ENCODE measurements at regions not wholly inside any gene's neighbourhood (a gene's known extent, or its start where the extent isn't known, plus 50 kb on each side); places are given as distances from the start of the nearest gene placed in this dataset.

DNA sequence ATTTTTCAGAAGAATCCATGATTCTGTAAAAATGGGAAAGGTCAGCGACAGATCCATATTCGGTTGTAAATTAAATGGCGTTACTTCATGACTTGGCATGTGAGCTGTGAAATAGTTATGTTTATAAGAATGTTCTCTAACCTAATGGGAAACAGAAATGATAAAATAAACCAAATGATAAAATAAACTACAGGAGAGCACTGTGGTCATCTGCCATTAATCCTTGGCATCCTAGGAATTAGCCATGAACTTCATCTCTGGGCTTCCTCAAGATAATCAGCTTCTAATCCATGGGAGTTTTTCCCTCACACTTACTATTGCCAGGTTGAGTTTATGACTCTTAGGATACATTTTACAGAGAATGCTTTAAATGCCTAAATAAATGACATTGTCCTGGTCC lies 94.6 kb upstream of the SLC30A5 start:
- H3K27me3 ChIP-seq (ENCODE audit: insufficient read depth): no peaks in the 10 kb centered on the region
- peaks cover 0 to 21% of the 10 kb centered on the region in 2 experiments; a peak in 2 of 4 replicates for H3K4me1 ChIP-seq (ENCODE audit: control insufficient read depth in 1 of 2, insufficient read depth in 2 of 2, low read depth in 1 of 2, low read length in 1 of 2)
- H3K9me2 ChIP-seq: no peaks in the 10 kb centered on the region
- H3K79me2 ChIP-seq (ENCODE audit: insufficient read depth): no peaks in the 10 kb centered on the region
- CTCF ChIA-PET: no interaction called here
- WGBS (ENCODE audit: low lambda C conversion rate): 93% methylated on average over 3 of the region's 3 CpGs
- POLR2A ChIA-PET: no interaction called here
- no peak overlapping the region for H3K4me2 ChIP-seq
- H3K27ac ChIP-seq (ENCODE audit: low read depth in 2 of 2, low read length in 1 of 2): no peak overlapping the region
- no peaks in the 10 kb centered on the region for H4K20me1 ChIP-seq (ENCODE audit: insufficient read depth)
- no peak overlapping the region for H2AFZ ChIP-seq (ENCODE audit: low read depth)
- no peak overlapping the region for H3K9ac ChIP-seq
- no peak for TF ChIP-seq POLR2AphosphoS5 (IDR thresholded peaks at IDR 0.05; ENCODE audit: low read depth, low read length)
- no peak for TF ChIP-seq RFX5 (IDR thresholded peaks at IDR 0.05; ENCODE audit: low read length)
- TF ChIP-seq, protein P1, sequence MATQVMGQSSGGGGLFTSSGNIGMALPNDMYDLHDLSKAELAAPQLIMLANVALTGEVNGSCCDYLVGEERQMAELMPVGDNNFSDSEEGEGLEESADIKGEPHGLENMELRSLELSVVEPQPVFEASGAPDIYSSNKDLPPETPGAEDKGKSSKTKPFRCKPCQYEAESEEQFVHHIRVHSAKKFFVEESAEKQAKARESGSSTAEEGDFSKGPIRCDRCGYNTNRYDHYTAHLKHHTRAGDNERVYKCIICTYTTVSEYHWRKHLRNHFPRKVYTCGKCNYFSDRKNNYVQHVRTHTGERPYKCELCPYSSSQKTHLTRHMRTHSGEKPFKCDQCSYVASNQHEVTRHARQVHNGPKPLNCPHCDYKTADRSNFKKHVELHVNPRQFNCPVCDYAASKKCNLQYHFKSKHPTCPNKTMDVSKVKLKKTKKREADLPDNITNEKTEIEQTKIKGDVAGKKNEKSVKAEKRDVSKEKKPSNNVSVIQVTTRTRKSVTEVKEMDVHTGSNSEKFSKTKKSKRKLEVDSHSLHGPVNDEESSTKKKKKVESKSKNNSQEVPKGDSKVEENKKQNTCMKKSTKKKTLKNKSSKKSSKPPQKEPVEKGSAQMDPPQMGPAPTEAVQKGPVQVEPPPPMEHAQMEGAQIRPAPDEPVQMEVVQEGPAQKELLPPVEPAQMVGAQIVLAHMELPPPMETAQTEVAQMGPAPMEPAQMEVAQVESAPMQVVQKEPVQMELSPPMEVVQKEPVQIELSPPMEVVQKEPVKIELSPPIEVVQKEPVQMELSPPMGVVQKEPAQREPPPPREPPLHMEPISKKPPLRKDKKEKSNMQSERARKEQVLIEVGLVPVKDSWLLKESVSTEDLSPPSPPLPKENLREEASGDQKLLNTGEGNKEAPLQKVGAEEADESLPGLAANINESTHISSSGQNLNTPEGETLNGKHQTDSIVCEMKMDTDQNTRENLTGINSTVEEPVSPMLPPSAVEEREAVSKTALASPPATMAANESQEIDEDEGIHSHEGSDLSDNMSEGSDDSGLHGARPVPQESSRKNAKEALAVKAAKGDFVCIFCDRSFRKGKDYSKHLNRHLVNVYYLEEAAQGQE (IDR thresholded peaks at IDR 0.05; ENCODE audit: low read depth, low read length): no peak
- no peak for TF ChIP-seq CHD2 (IDR thresholded peaks at IDR 0.05; ENCODE audit: low read length, partially characterized antibody)
- TF ChIP-seq, protein P2, sequence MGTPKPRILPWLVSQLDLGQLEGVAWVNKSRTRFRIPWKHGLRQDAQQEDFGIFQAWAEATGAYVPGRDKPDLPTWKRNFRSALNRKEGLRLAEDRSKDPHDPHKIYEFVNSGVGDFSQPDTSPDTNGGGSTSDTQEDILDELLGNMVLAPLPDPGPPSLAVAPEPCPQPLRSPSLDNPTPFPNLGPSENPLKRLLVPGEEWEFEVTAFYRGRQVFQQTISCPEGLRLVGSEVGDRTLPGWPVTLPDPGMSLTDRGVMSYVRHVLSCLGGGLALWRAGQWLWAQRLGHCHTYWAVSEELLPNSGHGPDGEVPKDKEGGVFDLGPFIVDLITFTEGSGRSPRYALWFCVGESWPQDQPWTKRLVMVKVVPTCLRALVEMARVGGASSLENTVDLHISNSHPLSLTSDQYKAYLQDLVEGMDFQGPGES (IDR thresholded peaks at IDR 0.05; ENCODE audit: low read depth, low read length): no peak
- TF ChIP-seq GATA2 (CRISPR knock-in tag; IDR thresholded peaks at IDR 0.05): no peak
- TF ChIP-seq EP300 (IDR thresholded peaks at IDR 0.05; ENCODE audit: borderline replicate concordance in 1 of 2, low read depth in 1 of 2, low read length in 1 of 2): no peak
- TF ChIP-seq YY1 (IDR thresholded peaks at IDR 0.05; ENCODE audit: low read depth): no peak
- no peak for TF ChIP-seq GABPA (IDR thresholded peaks at IDR 0.05; ENCODE audit: low read depth)
- TF ChIP-seq FOSL2 (IDR thresholded peaks at IDR 0.05; ENCODE audit: borderline replicate concordance, low read depth): no peak
- TF ChIP-seq, protein P3, sequence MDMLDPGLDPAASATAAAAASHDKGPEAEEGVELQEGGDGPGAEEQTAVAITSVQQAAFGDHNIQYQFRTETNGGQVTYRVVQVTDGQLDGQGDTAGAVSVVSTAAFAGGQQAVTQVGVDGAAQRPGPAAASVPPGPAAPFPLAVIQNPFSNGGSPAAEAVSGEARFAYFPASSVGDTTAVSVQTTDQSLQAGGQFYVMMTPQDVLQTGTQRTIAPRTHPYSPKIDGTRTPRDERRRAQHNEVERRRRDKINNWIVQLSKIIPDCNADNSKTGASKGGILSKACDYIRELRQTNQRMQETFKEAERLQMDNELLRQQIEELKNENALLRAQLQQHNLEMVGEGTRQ (IDR thresholded peaks at IDR 0.05; ENCODE audit: borderline replicate concordance, low read depth, low read length): no peak
- TF ChIP-seq FOXM1 (IDR thresholded peaks at IDR 0.05; ENCODE audit: low read depth): no peak
- no peak for TF ChIP-seq MEF2A (IDR thresholded peaks at IDR 0.05; ENCODE audit: borderline replicate concordance, low read depth)
- no peak for TF ChIP-seq TAF1 (IDR thresholded peaks at IDR 0.05; ENCODE audit: borderline replicate concordance, low read depth, low read length)
- TF ChIP-seq SMC3 (IDR thresholded peaks at IDR 0.05; ENCODE audit: low read depth, low read length): no peak
- no peak for TF ChIP-seq RAD21 (IDR thresholded peaks at IDR 0.05; ENCODE audit: low read length)
- no peak for TF ChIP-seq TCF12 (IDR thresholded peaks at IDR 0.05)
- TF ChIP-seq TEAD4 (IDR thresholded peaks at IDR 0.05; ENCODE audit: borderline replicate concordance, insufficient read depth): no peak
- TF ChIP-seq, protein P4, sequence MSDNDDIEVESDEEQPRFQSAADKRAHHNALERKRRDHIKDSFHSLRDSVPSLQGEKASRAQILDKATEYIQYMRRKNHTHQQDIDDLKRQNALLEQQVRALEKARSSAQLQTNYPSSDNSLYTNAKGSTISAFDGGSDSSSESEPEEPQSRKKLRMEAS (IDR thresholded peaks at IDR 0.05; ENCODE audit: low read depth): no peak
- no peak for DNase-seq
- H3K4me3 ChIP-seq (ENCODE audit: low read depth in 2 of 2, low read length in 1 of 2): no peak overlapping the region
- no peaks in the 10 kb centered on the region for H3F3A ChIP-seq (replicated peaks; ENCODE audit: insufficient read depth)
- no peaks in the 10 kb centered on the region for H3K36me3 ChIP-seq (replicated peaks in 1 of 2; ENCODE audit: control insufficient read depth in 1 of 2, insufficient read depth in 2 of 2, low read length in 1 of 2)
- no peaks in the 10 kb centered on the region for H3K9me3 ChIP-seq
